HFF-Myc (cell line): ENCODE measurements at regions not wholly inside any gene's neighbourhood (a gene's known extent, or its start where the extent isn't known, plus 50 kb on each side); places are given as distances from the start of the nearest gene placed in this dataset.

Experiments
- DNase-seq: peaks from one replicate; pipeline ENCODE4 v3.0.0-alpha.2; 2011; ENCODE audit warnings: low read depth; ENCODE audit errors: extremely low read depth
- H3K4me3 ChIP-seq: replicated peaks from 2 replicates; pipeline ENCODE4 v1.5.1; 2011; ENCODE audit warnings: low read depth, mild to moderate bottlenecking, control low read depth, low read length
- CTCF ChIP-seq: IDR thresholded peaks from 2 replicates; pipeline ENCODE4 v1.5.1; 2012; ENCODE audit warnings: mild to moderate bottlenecking, low read depth, low read length, control low read depth; ENCODE audit errors: missing control alignments

- no peak for TF ChIP-seq CTCF
- H3K4me3 ChIP-seq: no peak overlapping the region
- no peak for DNase-seq
Measured at GRCh38 chr6:45807311-45808041, 208.2 kb downstream of the CLIC5 start.

GRCh38 chr6:45806172-45806571, 209.5 kb downstream of the CLIC5 start:
- no peak overlapping the region for H3K4me3 ChIP-seq
- no peak for DNase-seq
- TF ChIP-seq CTCF: no peak

GRCh38 chr6:45803071-45803470, 212.6 kb downstream of the CLIC5 start:
- TF ChIP-seq CTCF: no peak
- no peak for DNase-seq
- H3K4me3 ChIP-seq: no peak overlapping the region

- H3K4me3 ChIP-seq: no peak overlapping the region
- TF ChIP-seq CTCF: no peak
- no peak for DNase-seq
Measured at GRCh38 chr6:45801471-45802289, 214.0 kb downstream of the CLIC5 start.

GRCh38 chr6:45800911-45801310, 214.7 kb downstream of the CLIC5 start:
- no peak for DNase-seq
- no peak overlapping the region for H3K4me3 ChIP-seq
- TF ChIP-seq CTCF: no peak

- TF ChIP-seq CTCF: no peak
- H3K4me3 ChIP-seq: no peak overlapping the region
- no peak for DNase-seq
Measured at GRCh38 chr6:45795678-45796077, 220.0 kb downstream of the CLIC5 start.
